ENCODE measurements at regions not wholly inside any gene's neighbourhood (a gene's known extent, or its start where the extent isn't known, plus 50 kb on each side); places are given as distances from the start of the nearest gene placed in this dataset.

GRCh38 chr6:141216726-141217125, 916.0 kb upstream of the GJE1 start:
- no peaks in the 10 kb centered on the region for H3K27me3 Mint-ChIP-seq (ENCODE audit: insufficient read depth)
- no peaks in the 10 kb centered on the region for H3K4me1 Mint-ChIP-seq
- no peak overlapping the region for H3K4me3 Mint-ChIP-seq
- no peaks in the 10 kb centered on the region for H3K27me3 ChIP-seq (ENCODE audit: control insufficient read depth, insufficient read depth, low read length, poor library complexity, severe bottlenecking)
- peaks cover 39% of the 10 kb centered on the region for H3K9me3 Mint-ChIP-seq
- peaks cover 18% of the 10 kb centered on the region for H3K9me3 ChIP-seq (ENCODE audit: control insufficient read depth, low read length)
- H3K36me3 Mint-ChIP-seq (ENCODE audit: low read depth) = peaks cover 3% of the 10 kb centered on the region
- DNase-seq = no peak
- no peak overlapping the region for H3K9ac ChIP-seq (ENCODE audit: extremely low read depth, low read length, poor library complexity, severe bottlenecking)
- no peaks in the 10 kb centered on the region for H3K36me3 ChIP-seq (ENCODE audit: control insufficient read depth, insufficient read depth, low read length)
- TF ChIP-seq, protein P1, sequence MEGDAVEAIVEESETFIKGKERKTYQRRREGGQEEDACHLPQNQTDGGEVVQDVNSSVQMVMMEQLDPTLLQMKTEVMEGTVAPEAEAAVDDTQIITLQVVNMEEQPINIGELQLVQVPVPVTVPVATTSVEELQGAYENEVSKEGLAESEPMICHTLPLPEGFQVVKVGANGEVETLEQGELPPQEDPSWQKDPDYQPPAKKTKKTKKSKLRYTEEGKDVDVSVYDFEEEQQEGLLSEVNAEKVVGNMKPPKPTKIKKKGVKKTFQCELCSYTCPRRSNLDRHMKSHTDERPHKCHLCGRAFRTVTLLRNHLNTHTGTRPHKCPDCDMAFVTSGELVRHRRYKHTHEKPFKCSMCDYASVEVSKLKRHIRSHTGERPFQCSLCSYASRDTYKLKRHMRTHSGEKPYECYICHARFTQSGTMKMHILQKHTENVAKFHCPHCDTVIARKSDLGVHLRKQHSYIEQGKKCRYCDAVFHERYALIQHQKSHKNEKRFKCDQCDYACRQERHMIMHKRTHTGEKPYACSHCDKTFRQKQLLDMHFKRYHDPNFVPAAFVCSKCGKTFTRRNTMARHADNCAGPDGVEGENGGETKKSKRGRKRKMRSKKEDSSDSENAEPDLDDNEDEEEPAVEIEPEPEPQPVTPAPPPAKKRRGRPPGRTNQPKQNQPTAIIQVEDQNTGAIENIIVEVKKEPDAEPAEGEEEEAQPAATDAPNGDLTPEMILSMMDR (conservative IDR thresholded peaks at IDR 0.05) = no peak
- no peak overlapping the region for H3K4me3 ChIP-seq (ENCODE audit: low read length)
- no peaks in the 10 kb centered on the region for H3K4me1 ChIP-seq (ENCODE audit: control insufficient read depth, insufficient read depth, low read length)
- H3K27ac Mint-ChIP-seq = no peak overlapping the region
- no peak overlapping the region for H3K27ac ChIP-seq (ENCODE audit: low read depth, low read length)

GRCh38 chr6:141212296-141212695, 920.4 kb upstream of the GJE1 start:
- Histone ChIP-seq H3K4me1 (ENCODE audit: control insufficient read depth, insufficient read depth, low read length) (no peaks in the 10 kb centered on the region), H3K4me3 (ENCODE audit: low read length) (no peak overlapping the region), H3K9me3 (ENCODE audit: control insufficient read depth, low read length) (peaks cover 3% of the 10 kb centered on the region), H3K27me3 (ENCODE audit: control insufficient read depth, insufficient read depth, low read length, poor library complexity, severe bottlenecking) (no peaks in the 10 kb centered on the region), H3K9ac (ENCODE audit: extremely low read depth, low read length, poor library complexity, severe bottlenecking) (no peak overlapping the region), H3K27ac (ENCODE audit: low read depth, low read length) (no peak overlapping the region), H3K36me3 (ENCODE audit: control insufficient read depth, insufficient read depth, low read length) (no peaks in the 10 kb centered on the region)
- DNase-seq = no peak
- Mint-ChIP-seq H3K27me3 (ENCODE audit: insufficient read depth) (no peaks in the 10 kb centered on the region), H3K27ac (no peak overlapping the region), H3K36me3 (ENCODE audit: low read depth) (no peaks in the 10 kb centered on the region), H3K4me1 (no peaks in the 10 kb centered on the region), H3K9me3 (peaks cover 4% of the 10 kb centered on the region), H3K4me3 (no peak overlapping the region)
- WGBS, 2 experiments (ENCODE audit: insufficient coverage in 1 of 2, insufficient read length in 1 of 2) = 50% methylated on average over 1 of the region's 1 CpG; no CpG with 5 or more reads in 1 of the 2 experiments
- TF ChIP-seq, protein P1 (conservative IDR thresholded peaks at IDR 0.05) = no peak

GRCh38 chr6:141211845-141212244, 920.9 kb upstream of the GJE1 start:
- TF ChIP-seq, protein P1 (conservative IDR thresholded peaks at IDR 0.05) = no peak
- Mint-ChIP-seq H3K27ac (no peak overlapping the region), H3K36me3 (ENCODE audit: low read depth) (no peaks in the 10 kb centered on the region), H3K9me3 (peaks cover under 1% of the 10 kb centered on the region), H3K27me3 (ENCODE audit: insufficient read depth) (no peaks in the 10 kb centered on the region), H3K4me3 (no peak overlapping the region), H3K4me1 (no peaks in the 10 kb centered on the region)
- 58 to 78% methylated on average over 2 to 3 of the region's 3 CpGs for WGBS, 2 experiments (ENCODE audit: insufficient coverage in 1 of 2, insufficient read length in 1 of 2)
- no peak overlapping the region for H3K4me3 ChIP-seq (ENCODE audit: low read length)
- H3K4me1 ChIP-seq (ENCODE audit: control insufficient read depth, insufficient read depth, low read length) = no peaks in the 10 kb centered on the region
- H3K9me3 ChIP-seq (ENCODE audit: control insufficient read depth, low read length) = no peaks in the 10 kb centered on the region
- H3K27me3 ChIP-seq (ENCODE audit: control insufficient read depth, insufficient read depth, low read length, poor library complexity, severe bottlenecking) = no peaks in the 10 kb centered on the region
- H3K36me3 ChIP-seq (ENCODE audit: control insufficient read depth, insufficient read depth, low read length) = no peaks in the 10 kb centered on the region
- H3K27ac ChIP-seq (ENCODE audit: low read depth, low read length) = no peak overlapping the region
- DNase-seq = no peak
- H3K9ac ChIP-seq (ENCODE audit: extremely low read depth, low read length, poor library complexity, severe bottlenecking) = no peak overlapping the region

Data from endodermal cell (in vitro differentiated cells).